Fibroblast of lung (primary cell): ENCODE measurements at regions not wholly inside any gene's neighbourhood (a gene's known extent, or its start where the extent isn't known, plus 50 kb on each side); places are given as distances from the start of the nearest gene placed in this dataset.

Experiments
- DNase-seq, 2 donors: peaks; one replicate each; pipeline versions ENCODE4 v3.0.0 to v3.0.0-alpha.2; 2010; ENCODE audit warnings: low read depth in 2 of 2
- H2AFZ ChIP-seq: 2 replicates; pipeline ENCODE4 v1.5.1; 2012; ENCODE audit warnings: low read length, control low read depth, inconsistent platforms
- H3K27ac ChIP-seq: 2 replicates; pipeline ENCODE4 v1.5.1; 2011; ENCODE audit warnings: low read length, control low read depth; ENCODE audit not compliant: insufficient read depth
- H3K27me3 ChIP-seq: 2 replicates; pipeline ENCODE4 v1.5.1; 2011; ENCODE audit warnings: mild to moderate bottlenecking, low read length; ENCODE audit not compliant: control insufficient read depth, insufficient read depth
- H3K36me3 ChIP-seq: 2 replicates; pipeline ENCODE4 v1.5.1; 2011; ENCODE audit warnings: low read length; ENCODE audit not compliant: control insufficient read depth, insufficient read depth
- H3K4me1 ChIP-seq: 2 replicates; pipeline ENCODE4 v1.5.1; 2011; ENCODE audit warnings: low read length; ENCODE audit not compliant: control insufficient read depth, insufficient read depth; ENCODE audit errors: extremely low read depth
- H3K4me2 ChIP-seq: 2 replicates; pipeline ENCODE4 v1.5.1; 2011; ENCODE audit warnings: low read length, control low read depth; ENCODE audit not compliant: insufficient read depth; ENCODE audit errors: extremely low read depth
- H3K4me3 ChIP-seq, 4 experiments: fragments of 200-600 bp in 1 of 4; sonication (generic) in 1 of 4; replicated peaks in 1 of 4; 2 replicates each; pipeline ENCODE4 v1.5.1; 2011 to 2016; ENCODE audit warnings: low read length in 4 of 4, low read depth in 3 of 4, mild to moderate bottlenecking in 3 of 4, control low read depth in 2 of 4, inconsistent platforms in 1 of 4, mixed read lengths in 1 of 4; ENCODE audit not compliant: insufficient read depth in 1 of 4; ENCODE audit errors: control extremely low read depth in 1 of 4
- H3K79me2 ChIP-seq: 2 replicates; pipeline ENCODE4 v1.5.1; 2012; ENCODE audit warnings: mild to moderate bottlenecking, low read length, inconsistent platforms; ENCODE audit not compliant: control insufficient read depth, insufficient read depth
- H3K9ac ChIP-seq: 2 replicates; pipeline ENCODE4 v1.5.1; 2011; ENCODE audit warnings: mild to moderate bottlenecking, low read length, control low read depth; ENCODE audit not compliant: insufficient read depth
- H3K9me3 ChIP-seq: 2 replicates; pipeline ENCODE4 v1.5.1; 2012; ENCODE audit warnings: low read depth, low read length; ENCODE audit not compliant: control insufficient read depth, insufficient read depth
- H4K20me1 ChIP-seq: 2 replicates; pipeline ENCODE4 v1.5.1; 2011; ENCODE audit warnings: low read length; ENCODE audit not compliant: control insufficient read depth, insufficient read depth; ENCODE audit errors: extremely low read depth
- CTCF ChIP-seq, 2 donors: IDR thresholded peaks in 1 of 2; conservative IDR thresholded peaks in 1 of 2; 1 replicate in 1 of 2; 2 replicates in 1 of 2; pipeline ENCODE4 v1.5.1; 2011 to 2012; ENCODE audit warnings: low read length in 2 of 2, control low read depth in 1 of 2, inconsistent platforms in 1 of 2, low read depth in 1 of 2, mild to moderate bottlenecking in 1 of 2
- EZH2 ChIP-seq: IDR thresholded peaks from 2 replicates; pipeline ENCODE4 v1.5.1; 2012; ENCODE audit warnings: low read length, control low read depth, mild to moderate bottlenecking; ENCODE audit errors: missing control alignments

DNA sequence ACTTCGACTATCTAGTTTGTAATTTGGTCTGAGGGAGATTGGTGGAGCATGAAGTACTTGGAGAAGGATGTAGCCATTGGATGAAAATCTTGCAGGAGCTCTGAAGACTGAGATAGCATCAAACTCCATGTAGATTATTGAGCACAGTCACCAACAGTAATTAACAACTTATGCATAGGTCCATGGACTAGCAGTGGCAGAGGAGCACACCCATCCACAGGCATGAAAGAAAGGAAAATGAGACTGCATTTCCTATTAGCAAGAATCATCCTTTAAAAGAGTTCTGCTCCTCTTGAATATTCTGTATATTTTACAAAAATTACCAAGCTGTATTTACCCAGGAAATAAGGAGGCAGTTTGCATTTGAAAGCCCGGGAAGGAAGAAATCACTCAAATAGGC, 529.4 kb upstream of the ACTRT1 start:
- H3K27me3 ChIP-seq = no peaks in the 10 kb centered on the region
- no peaks in the 10 kb centered on the region for H3K9me3 ChIP-seq
- DNase-seq = no peak
- no peaks in the 10 kb centered on the region for H3K36me3 ChIP-seq
- no peak overlapping the region for H3K4me2 ChIP-seq
- H3K27ac ChIP-seq = no peak overlapping the region
- H4K20me1 ChIP-seq = no peaks in the 10 kb centered on the region
- H3K9ac ChIP-seq = no peak overlapping the region
- H2AFZ ChIP-seq = no peak overlapping the region
- TF ChIP-seq CTCF (conservative IDR thresholded peaks at IDR 0.05 in 1 of 2, IDR thresholded peaks at IDR 0.05 in 1 of 2; ENCODE audit: low read depth in 1 of 2, low read length in 2 of 2) = no peak
- TF ChIP-seq EZH2 = no peak
- no peak overlapping the region for H3K4me3 ChIP-seq
- H3K4me1 ChIP-seq = no peaks in the 10 kb centered on the region
- no peaks in the 10 kb centered on the region for H3K79me2 ChIP-seq

- Histone ChIP-seq H2AFZ (no peak overlapping the region), H3K27ac (no peak overlapping the region), H3K4me3 (no peak overlapping the region), H3K4me1 (no peaks in the 10 kb centered on the region), H3K9ac (no peak overlapping the region), H3K79me2 (no peaks in the 10 kb centered on the region), H4K20me1 (no peaks in the 10 kb centered on the region), H3K36me3 (no peaks in the 10 kb centered on the region), H3K27me3 (no peaks in the 10 kb centered on the region), H3K4me2 (no peak overlapping the region), H3K9me3 (no peaks in the 10 kb centered on the region)
- no peak for TF ChIP-seq EZH2
- no peak for TF ChIP-seq CTCF (conservative IDR thresholded peaks at IDR 0.05 in 1 of 2, IDR thresholded peaks at IDR 0.05 in 1 of 2; ENCODE audit: low read depth in 1 of 2, low read length in 2 of 2)
- DNase-seq = no peak
These were observed 490.9 kb upstream of the ACTRT1 start for GRCh38 chrX:128543114-128543513.

DNA sequence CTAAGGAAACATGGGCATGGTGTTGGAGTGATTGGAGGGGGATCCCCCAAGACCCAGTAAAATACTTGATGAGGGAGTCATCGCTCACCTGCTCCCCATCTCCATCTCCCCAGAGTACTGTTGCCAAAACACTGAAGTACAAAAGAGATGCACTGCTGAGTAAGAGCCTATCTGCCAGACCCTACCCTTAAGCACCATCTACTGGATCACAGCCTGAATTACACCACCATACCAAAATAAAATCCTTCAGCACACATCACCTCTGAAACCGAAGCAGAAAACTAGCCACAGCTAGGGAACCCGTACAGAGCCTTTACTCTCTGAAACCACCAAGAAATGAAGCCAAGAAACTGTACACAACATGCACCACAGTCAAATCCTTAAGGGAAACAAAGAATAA, 466.3 kb upstream of the ACTRT1 start:
- no peak for DNase-seq
- Histone ChIP-seq H3K9me3 (no peaks in the 10 kb centered on the region), H3K4me2 (no peak overlapping the region), H3K4me1 (no peaks in the 10 kb centered on the region), H3K27ac (no peak overlapping the region), H4K20me1 (no peaks in the 10 kb centered on the region), H3K4me3 (no peak overlapping the region), H3K9ac (no peak overlapping the region), H3K79me2 (no peaks in the 10 kb centered on the region), H3K27me3 (no peaks in the 10 kb centered on the region), H3K36me3 (no peaks in the 10 kb centered on the region), H2AFZ (no peak overlapping the region)
- TF ChIP-seq CTCF (conservative IDR thresholded peaks at IDR 0.05 in 1 of 2, IDR thresholded peaks at IDR 0.05 in 1 of 2; ENCODE audit: low read depth in 1 of 2, low read length in 2 of 2) (no peak), EZH2 (no peak)
